Kidney epithelial cell (primary cell): ENCODE measurements at regions not wholly inside any gene's neighbourhood (a gene's known extent, or its start where the extent isn't known, plus 50 kb on each side); places are given as distances from the start of the nearest gene placed in this dataset.

Source experiments
- DNase-seq: peaks from one replicate; pipeline ENCODE4 v3.0.0-alpha.2; 2010; ENCODE audit warnings: low read depth
- H3K27me3 ChIP-seq: 2 replicates; pipeline ENCODE4 v1.6.0; 2011; ENCODE audit warnings: low read length; ENCODE audit not compliant: control insufficient read depth, insufficient read depth
- H3K36me3 ChIP-seq: 2 replicates; pipeline ENCODE4 v1.5.1; 2011; ENCODE audit warnings: low read length; ENCODE audit not compliant: control insufficient read depth, insufficient read depth
- H3K4me3 ChIP-seq: 2 replicates; pipeline ENCODE4 v1.5.1; 2011; ENCODE audit warnings: low read depth, mild to moderate bottlenecking, control low read depth, low read length
- TF ChIP-seq, protein P1 (sequence below): IDR thresholded peaks from 2 replicates; pipeline ENCODE4 v1.5.1; 2011; ENCODE audit warnings: mild to moderate bottlenecking, moderate library complexity, low read length, control low read depth, inconsistent platforms; ENCODE audit not compliant: insufficient read depth, poor library complexity, severe bottlenecking

DNA sequence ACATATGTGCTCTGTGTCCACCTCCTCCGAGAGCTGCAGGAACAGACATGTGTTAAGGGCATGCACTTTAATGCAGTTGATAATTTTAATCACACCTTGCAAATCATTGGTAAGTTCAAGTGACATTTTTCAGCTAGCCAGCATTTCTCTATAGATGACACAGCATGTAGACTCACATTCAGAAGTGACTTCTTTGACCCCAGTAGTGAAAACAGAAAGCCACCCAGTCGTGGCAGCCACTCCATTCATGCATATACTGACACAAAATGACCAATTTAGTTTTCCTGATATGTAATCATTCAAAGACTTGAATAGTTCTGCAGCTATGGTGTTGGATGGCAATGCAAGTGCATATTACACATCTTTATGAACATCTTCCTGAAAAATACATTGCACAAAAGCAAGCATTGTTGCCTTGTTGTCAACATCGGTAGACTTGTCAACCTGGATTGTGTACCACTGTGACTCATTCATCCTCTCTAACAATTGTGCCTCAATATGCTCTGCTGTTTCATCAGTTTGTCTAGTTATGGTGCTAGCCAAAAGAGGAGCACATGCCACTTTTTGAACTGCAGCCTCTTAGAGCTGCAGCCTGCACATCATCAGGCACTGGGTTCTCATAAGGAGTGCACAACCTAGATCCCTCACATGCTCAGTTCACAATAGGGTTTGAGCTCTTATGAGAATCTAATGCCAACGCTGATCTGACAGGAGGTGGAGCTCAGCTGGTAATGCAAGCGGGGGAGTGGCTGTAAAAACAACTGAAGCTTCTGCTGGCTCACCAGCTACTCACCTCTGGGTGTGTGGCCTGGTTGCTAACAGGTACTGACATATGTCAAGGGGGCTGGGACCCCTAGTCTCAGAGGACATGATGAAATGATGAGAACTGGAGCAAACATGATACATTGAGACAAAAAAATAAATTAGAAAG, 622.0 kb downstream of the PYDC2 start:
- H3K27me3 ChIP-seq: no peaks in the 10 kb centered on the region
- TF ChIP-seq, protein P1, sequence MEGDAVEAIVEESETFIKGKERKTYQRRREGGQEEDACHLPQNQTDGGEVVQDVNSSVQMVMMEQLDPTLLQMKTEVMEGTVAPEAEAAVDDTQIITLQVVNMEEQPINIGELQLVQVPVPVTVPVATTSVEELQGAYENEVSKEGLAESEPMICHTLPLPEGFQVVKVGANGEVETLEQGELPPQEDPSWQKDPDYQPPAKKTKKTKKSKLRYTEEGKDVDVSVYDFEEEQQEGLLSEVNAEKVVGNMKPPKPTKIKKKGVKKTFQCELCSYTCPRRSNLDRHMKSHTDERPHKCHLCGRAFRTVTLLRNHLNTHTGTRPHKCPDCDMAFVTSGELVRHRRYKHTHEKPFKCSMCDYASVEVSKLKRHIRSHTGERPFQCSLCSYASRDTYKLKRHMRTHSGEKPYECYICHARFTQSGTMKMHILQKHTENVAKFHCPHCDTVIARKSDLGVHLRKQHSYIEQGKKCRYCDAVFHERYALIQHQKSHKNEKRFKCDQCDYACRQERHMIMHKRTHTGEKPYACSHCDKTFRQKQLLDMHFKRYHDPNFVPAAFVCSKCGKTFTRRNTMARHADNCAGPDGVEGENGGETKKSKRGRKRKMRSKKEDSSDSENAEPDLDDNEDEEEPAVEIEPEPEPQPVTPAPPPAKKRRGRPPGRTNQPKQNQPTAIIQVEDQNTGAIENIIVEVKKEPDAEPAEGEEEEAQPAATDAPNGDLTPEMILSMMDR: no peak
- H3K36me3 ChIP-seq: no peaks in the 10 kb centered on the region
- DNase-seq: no peak
- H3K4me3 ChIP-seq: no peak overlapping the region
